NCI-H146 treated with DMSO at 0.1 percent for 48 hours (cell line): ENCODE measurements at regions not wholly inside any gene's neighbourhood (a gene's known extent, or its start where the extent isn't known, plus 50 kb on each side); places are given as distances from the start of the nearest gene placed in this dataset.

Experiments
- DNase-seq: peaks from one replicate; lab custom pipeline; 2025; ENCODE audit not compliant: unreplicated experiment; lab: John Stamatoyannopoulos, UW

- DNase-seq, result no peak
Measured at GRCh38 chr14:85958069-85958468, 428.1 kb downstream of the FLRT2 start.

GRCh38 chr14:85953265-85953664 is 423.3 kb downstream of the FLRT2 start:
- DNase-seq, result no peak

GRCh38 chr14:85948153-85948552 is 418.2 kb downstream of the FLRT2 start:
- DNase-seq, result no peak

GRCh38 chr14:85947461-85948139 is 417.7 kb downstream of the FLRT2 start:
- DNase-seq, result no peak

- no peak for DNase-seq
Measured at GRCh38 chr14:85943192-85943591, 413.2 kb downstream of the FLRT2 start.

- no peak for DNase-seq
Measured at GRCh38 chr14:85934886-85935254, 404.9 kb downstream of the FLRT2 start.

GRCh38 chr14:85934123-85934885 is 404.4 kb downstream of the FLRT2 start:
- no peak for DNase-seq

- peak; percentile 5 for DNase-seq
Measured at GRCh38 chr14:85921241-85921640, 391.3 kb downstream of the FLRT2 start.

GRCh38 chr14:85917716-85918115 is 387.8 kb downstream of the FLRT2 start:
- no peak for DNase-seq

GRCh38 chr14:85915711-85916110 is 385.8 kb downstream of the FLRT2 start:
- DNase-seq, result no peak

GRCh38 chr14:85912141-85912540 is 382.2 kb downstream of the FLRT2 start:
- no peak for DNase-seq

- DNase-seq, result no peak
Measured at GRCh38 chr14:85911044-85911443, 381.1 kb downstream of the FLRT2 start.

- DNase-seq, result no peak
Measured at GRCh38 chr14:85909581-85909980, 379.6 kb downstream of the FLRT2 start.

- no peak for DNase-seq
Measured at GRCh38 chr14:85907536-85907935, 377.6 kb downstream of the FLRT2 start.

GRCh38 chr14:85897808-85898207 is 367.9 kb downstream of the FLRT2 start:
- DNase-seq, result no peak

- no peak for DNase-seq
Measured at GRCh38 chr14:85895603-85896002, 365.7 kb downstream of the FLRT2 start.

GRCh38 chr14:85892251-85892650 is 362.3 kb downstream of the FLRT2 start:
- DNase-seq, result no peak

- DNase-seq, result no peak
Measured at GRCh38 chr14:85883966-85884365, 354.0 kb downstream of the FLRT2 start.

- no peak for DNase-seq
Measured at GRCh38 chr14:85883101-85883500, 353.2 kb downstream of the FLRT2 start.

- DNase-seq, result no peak
Measured at GRCh38 chr14:85881935-85882334, 352.0 kb downstream of the FLRT2 start.

- no peak for DNase-seq
Measured at GRCh38 chr14:85878874-85879273, 348.9 kb downstream of the FLRT2 start.

GRCh38 chr14:85873006-85873405 is 343.1 kb downstream of the FLRT2 start:
- no peak for DNase-seq

- DNase-seq, result no peak
Measured at GRCh38 chr14:85867450-85867849, 337.5 kb downstream of the FLRT2 start.
